Medulla oblongata (tissue), 1 donor: ENCODE measurements at regions not wholly inside any gene's neighbourhood (a gene's known extent, or its start where the extent isn't known, plus 50 kb on each side); places are given as distances from the start of the nearest gene placed in this dataset.
A peak's percentile ranks its signal among the peaks of the same experiment; 100 is the strongest.
"Not testable (repeated sequence)": the region's sequence is repeated elsewhere in the genome, so short reads cannot be mapped to it uniquely, and the experiment has no call there.

Experiments used
- DNase-seq: peaks from one replicate; pipeline ENCODE4 v3.0.0-alpha.2; 2015; ENCODE audit errors: extremely low spot score

DNA sequence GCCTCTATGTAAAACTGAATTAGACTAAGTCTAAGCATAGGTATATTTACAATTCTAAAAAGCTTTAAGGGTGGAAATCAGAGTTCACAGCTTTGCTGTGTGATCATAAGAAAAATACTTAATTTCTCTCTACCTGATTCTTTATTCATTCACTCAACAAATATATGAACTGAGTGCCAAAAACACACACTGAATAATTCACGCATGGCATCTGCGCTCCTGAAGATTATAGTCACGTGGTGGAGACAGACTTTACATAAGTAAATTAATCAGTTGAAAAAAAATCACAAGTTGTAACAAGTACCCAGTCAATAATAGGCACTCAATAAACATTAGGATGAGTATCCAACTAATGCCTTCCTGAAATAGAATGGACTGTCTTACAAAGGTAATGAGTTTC, 351.6 kb downstream of the METTL4 start:
- DNase-seq: no peak

GRCh38 chr18:2222270-2223185, 348.8 kb downstream of the METTL4 start:
- no peak for DNase-seq

DNA sequence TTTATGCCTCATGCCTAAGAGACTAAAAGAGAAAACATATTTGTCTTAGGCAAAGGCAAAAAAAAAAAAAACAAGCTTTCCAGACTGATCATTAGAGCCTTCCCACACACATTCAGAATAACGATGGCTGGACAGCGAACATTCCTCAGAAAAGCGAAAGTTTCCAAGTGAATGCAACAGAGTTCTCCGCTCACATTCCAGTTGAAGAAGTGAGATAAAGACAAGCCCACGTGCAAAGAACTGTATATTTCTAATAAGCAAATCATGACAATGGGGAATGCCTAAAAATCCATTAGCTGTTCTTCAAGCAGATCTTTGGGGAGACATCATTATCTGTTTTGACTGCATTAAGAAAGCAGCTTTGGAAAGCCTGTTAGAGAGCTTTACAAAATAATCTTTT, 347.9 kb downstream of the METTL4 start:
- no peak for DNase-seq

DNA sequence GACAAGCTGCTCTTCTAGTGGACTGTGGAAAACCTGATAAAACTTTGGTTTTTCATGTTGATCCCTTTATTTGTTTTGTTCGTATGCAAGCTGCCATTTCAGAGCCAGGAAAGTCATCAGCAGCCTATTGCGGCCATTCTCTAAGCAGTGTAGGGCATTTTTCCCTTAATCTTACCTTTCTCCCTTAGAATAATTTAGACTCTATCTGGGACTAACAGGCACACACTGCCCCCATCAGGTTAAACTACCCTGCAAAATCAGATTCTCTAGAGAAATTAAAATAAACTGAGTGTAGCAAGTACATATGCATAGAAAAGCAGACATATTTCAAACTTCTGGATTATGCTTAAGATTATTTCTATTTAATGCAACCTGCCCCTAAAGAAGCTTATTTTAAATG, 347.5 kb downstream of the METTL4 start:
- peak; percentile 20 for DNase-seq

DNA sequence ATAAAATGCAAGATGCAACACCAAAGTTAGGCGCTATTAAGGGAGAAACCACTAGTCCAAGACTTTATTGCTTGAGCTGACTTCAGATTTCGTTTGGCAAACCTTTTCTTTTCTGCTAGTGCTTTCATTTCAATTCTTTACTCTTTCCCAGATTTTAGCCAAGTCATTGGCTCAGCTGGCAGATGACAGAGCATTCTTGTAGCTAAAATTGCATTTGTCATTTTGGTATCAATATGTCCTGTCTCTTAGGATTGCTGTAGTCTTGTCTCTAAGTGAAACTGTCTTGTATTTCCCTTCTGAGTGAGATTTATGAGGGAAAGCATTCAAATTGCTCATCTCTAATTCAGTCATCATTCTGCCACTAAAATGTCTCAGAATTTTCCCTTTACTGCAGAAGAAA, 335.1 kb downstream of the METTL4 start:
- DNase-seq: no peak

DNA sequence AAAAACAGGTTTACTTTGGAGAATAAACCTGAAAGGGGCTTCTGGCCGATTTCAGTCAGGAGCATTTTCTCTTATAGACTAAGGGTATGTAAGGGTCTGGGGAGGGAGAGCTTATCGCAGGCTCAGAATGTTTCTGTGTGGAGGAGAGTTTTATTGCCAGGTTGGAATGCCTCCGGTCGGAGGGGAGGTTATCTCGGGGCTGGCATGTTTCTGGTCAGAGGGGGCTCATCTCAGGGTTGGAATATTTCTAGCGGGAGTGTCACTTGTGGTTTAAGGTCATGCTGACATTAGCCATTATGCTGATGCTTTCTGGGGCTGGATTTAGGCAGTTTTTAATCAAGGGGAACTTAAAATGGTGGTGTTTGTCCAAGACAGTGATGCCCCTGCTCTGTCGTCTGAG, 333.6 kb downstream of the METTL4 start:
- no peak for DNase-seq

DNA sequence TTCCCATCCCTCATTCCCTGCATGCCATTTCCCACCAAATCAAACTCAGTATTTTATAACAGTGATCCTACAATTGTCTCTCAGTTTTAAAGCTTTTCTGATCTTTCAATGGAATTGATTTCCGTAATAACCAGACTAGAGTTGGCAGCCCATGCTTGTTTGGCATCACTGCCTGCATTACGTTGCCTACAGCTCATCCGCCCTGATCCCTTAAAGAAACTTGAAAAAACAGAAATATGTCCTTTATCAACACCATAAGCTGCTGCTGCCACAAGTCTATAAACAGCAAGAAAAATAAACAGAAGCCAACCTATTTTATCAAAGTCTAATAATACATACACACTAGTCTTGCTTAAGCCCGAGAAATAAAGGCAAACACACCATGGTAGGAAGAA, 331.0 kb downstream of the METTL4 start:
- DNase-seq: no peak

DNA sequence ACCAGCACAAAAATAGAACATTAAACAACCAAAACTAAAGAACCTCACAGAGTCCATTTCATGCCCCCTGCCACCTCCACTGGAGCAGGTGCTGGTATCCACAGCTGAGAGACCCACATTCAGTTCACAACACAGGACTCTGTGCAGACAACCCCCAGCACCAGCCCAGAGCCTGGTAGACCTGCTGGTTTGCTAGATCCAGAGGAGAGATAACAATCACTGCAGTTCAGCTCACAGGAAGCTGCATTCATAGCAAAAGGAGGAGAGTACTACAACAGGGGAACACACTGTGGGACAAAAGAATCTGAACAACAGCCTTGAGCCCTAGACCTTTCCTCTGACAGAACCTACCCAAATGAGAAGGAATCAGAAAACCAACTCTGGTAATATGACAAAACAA, 326.7 kb downstream of the METTL4 start:
- no peak for DNase-seq

DNA sequence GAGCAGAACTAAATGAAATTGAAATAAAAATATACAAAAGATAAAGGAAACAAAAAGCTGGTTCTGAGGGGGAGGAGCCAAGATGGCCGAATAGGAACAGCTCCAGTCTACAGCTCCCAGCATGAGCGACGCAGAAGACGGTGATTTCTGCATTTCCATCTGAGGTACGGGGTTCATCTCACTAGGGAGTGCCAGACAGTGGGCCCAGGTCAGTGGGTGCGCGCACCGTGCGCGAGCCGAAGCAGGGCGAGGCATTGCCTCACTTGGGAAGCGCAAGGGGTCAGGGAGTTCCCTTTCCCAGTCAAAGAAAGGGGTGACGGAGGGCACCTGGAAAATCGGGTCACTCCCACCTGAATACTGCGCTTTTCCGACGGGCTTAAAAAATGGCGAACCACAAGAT, 324.2 kb downstream of the METTL4 start:
- not testable (repeated sequence) for DNase-seq

DNA sequence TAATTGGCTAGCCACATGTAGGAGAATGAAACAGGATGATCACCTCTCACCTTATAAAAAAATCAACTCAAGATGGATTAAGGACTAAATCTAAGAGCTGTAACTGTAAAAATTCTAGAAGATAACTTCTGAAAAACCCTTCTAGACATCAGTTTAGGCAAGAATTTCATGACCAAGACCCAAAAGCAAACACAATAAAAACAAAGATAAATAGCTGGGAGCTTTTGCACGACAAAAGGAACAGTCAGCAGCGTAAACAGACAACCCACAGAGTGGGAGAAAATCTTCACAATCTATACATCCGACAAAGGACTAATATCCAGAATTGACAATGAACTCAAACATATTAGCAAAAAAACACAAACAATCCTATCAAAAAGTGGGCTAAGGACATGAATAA, 316.3 kb downstream of the METTL4 start:
- DNase-seq: no peak

DNA sequence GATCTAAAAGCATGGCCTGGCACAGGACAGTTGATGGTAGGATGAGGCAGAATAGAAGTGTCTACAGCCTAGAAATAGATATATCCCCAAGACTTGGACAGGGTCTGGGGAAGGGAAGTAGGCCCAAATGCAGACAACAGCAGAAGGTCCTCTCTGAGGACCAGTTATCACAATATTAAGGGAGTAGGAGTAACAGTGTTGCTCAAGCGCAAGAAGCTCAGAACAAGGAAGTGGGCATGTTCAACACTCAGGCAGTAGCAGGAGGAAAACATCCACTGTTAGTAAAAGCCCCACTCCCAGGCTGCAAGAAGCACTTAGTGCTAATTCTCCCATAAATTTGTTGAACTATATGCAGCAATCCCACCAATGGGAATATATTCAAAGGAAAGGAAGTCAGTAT, 314.7 kb downstream of the METTL4 start:
- DNase-seq: no peak

- DNase-seq: no peak
Measured at GRCh38 chr18:2258954-2259353, 312.4 kb downstream of the METTL4 start.

DNA sequence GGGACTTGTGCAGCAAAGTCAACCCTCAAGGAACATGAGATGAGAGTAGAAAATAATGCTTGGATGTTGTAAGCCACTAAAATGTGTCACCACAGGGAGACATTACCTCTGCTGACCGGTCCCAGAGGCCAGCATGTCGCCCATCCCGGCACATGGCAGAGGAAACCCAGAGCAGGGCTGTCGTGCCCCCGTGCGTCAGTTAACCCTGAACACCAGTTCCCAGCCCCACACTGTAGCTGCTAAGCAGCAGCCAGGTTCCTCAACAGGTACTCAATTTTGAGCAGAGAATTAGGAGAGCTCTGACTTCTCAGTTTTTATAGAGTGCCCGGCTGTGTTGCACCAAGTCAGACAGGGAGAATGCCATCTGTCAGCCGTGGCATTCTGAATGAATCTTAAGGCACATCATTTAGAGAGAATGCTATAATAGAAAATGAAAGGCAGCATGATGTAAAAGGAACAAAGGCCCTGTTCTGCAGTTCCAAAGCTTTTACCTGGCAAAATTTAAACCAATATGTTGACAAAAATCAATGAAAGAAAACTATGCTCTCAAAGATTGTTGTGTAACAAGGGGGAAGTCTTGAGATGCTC, 307.9 kb downstream of the METTL4 start:
- no peak for DNase-seq

- no peak for DNase-seq
Measured at GRCh38 chr18:2274613-2275012, 296.7 kb downstream of the METTL4 start.

- no peak for DNase-seq
Measured at GRCh38 chr18:2281086-2281485, 290.2 kb downstream of the METTL4 start.

GRCh38 chr18:2281523-2282199, 289.6 kb downstream of the METTL4 start:
- no peak for DNase-seq

GRCh38 chr18:2293109-2293839, 278.0 kb downstream of the METTL4 start:
- no peak for DNase-seq

- DNase-seq: no peak
Measured at GRCh38 chr18:2301316-2301715, 270.0 kb downstream of the METTL4 start.

DNA sequence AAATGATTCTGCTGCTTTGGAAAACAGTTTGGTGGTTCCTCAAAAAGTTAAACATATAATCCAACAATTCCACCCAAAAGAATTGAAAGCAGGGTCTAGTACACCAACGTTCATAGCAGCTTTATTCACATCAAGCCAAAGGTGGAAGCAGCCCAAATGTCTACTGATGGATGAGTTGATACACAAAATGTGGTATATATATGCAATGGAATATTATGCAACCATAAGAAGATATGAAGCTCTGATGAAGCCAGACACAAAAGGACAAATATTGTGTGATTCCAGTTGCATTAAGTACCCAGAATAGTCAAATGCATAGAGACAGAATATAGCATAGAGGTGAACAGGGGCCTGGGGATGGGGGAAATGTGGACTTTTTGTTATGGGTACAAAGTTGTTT, 269.3 kb downstream of the METTL4 start:
- no peak for DNase-seq

- DNase-seq: no peak
Measured at GRCh38 chr18:2302628-2303516, 268.4 kb downstream of the METTL4 start.
